ENCODE measurements at regions not wholly inside any gene's neighbourhood (a gene's known extent, or its start where the extent isn't known, plus 50 kb on each side); places are given as distances from the start of the nearest gene placed in this dataset.

DNA sequence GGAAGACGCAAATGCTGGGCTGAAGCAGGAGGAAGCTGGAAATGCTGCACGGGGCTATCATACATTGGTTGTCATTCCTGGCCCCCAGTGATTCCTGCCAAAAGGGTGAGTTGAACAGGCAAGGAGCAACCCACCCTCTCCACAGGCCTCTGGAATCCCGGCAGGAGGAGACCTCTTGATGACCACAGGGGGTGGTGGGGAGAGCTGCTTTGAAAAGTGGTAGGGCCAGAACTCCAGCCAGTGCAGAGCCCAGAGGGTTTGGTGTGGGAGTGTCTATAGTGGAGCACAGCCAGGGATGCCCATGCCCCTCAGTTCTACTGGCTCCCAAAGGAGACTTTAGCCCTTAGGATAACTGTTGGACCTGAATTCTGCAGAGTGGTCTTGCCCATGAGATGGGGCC lies 89.2 kb downstream of the SAMD9 start:
- no peak for TF ChIP-seq POLR2AphosphoS5 (IDR thresholded peaks at IDR 0.05; ENCODE audit: low read depth)
- TF ChIP-seq, protein P1, sequence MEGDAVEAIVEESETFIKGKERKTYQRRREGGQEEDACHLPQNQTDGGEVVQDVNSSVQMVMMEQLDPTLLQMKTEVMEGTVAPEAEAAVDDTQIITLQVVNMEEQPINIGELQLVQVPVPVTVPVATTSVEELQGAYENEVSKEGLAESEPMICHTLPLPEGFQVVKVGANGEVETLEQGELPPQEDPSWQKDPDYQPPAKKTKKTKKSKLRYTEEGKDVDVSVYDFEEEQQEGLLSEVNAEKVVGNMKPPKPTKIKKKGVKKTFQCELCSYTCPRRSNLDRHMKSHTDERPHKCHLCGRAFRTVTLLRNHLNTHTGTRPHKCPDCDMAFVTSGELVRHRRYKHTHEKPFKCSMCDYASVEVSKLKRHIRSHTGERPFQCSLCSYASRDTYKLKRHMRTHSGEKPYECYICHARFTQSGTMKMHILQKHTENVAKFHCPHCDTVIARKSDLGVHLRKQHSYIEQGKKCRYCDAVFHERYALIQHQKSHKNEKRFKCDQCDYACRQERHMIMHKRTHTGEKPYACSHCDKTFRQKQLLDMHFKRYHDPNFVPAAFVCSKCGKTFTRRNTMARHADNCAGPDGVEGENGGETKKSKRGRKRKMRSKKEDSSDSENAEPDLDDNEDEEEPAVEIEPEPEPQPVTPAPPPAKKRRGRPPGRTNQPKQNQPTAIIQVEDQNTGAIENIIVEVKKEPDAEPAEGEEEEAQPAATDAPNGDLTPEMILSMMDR (IDR thresholded peaks at IDR 0.05; ENCODE audit: insufficient read depth, low read length), result no peak

Data from HL-60 (cell line).